CD4-positive, alpha-beta T cell treated with Interleukin-6 at 100 ng/mL for 8 hours (primary cell): ENCODE measurements at regions not wholly inside any gene's neighbourhood (a gene's known extent, or its start where the extent isn't known, plus 50 kb on each side); places are given as distances from the start of the nearest gene placed in this dataset.
"Not testable (repeated sequence)": the region's sequence is repeated elsewhere in the genome, so short reads cannot be mapped to it uniquely, and the experiment has no call there.

Experiments used
- DNase-seq: peaks from one replicate; pipeline ENCODE4 v3.0.0-alpha.2; 2020; ENCODE audit warnings: mixed read lengths, low spot score

- no peak for DNase-seq
Measured at GRCh38 chr1:83131692-83131955, 867.3 kb downstream of the TTLL7 start.

GRCh38 chr1:83130886-83131691 is 867.8 kb downstream of the TTLL7 start:
- no peak for DNase-seq

GRCh38 chr1:83129107-83129506 is 869.8 kb downstream of the TTLL7 start:
- DNase-seq: no peak

- no peak for DNase-seq
Measured at GRCh38 chr1:83125456-83125855, 873.5 kb downstream of the TTLL7 start.

GRCh38 chr1:83123019-83123418 is 875.9 kb downstream of the TTLL7 start:
- no peak for DNase-seq

GRCh38 chr1:83118472-83118871 is 880.5 kb downstream of the TTLL7 start:
- no peak for DNase-seq

GRCh38 chr1:83117030-83117429 is 881.9 kb downstream of the TTLL7 start:
- DNase-seq: not testable (repeated sequence)

GRCh38 chr1:83115785-83116184 is 883.1 kb downstream of the TTLL7 start:
- DNase-seq: no peak

GRCh38 chr1:83114136-83114834 is 884.6 kb downstream of the TTLL7 start:
- no peak for DNase-seq

GRCh38 chr1:83113652-83114051 is 885.3 kb downstream of the TTLL7 start:
- DNase-seq: no peak

GRCh38 chr1:83112248-83112885 is 886.6 kb downstream of the TTLL7 start:
- DNase-seq: no peak

- DNase-seq: no peak
Measured at GRCh38 chr1:83110156-83110555, 888.8 kb downstream of the TTLL7 start.

GRCh38 chr1:83109692-83110091 is 889.2 kb downstream of the TTLL7 start:
- DNase-seq: no peak

- no peak for DNase-seq
Measured at GRCh38 chr1:83104558-83104957, 894.4 kb downstream of the TTLL7 start.

- no peak for DNase-seq
Measured at GRCh38 chr1:83103341-83103740, 895.6 kb downstream of the TTLL7 start.

GRCh38 chr1:83102630-83103071 is 896.3 kb downstream of the TTLL7 start:
- no peak for DNase-seq

- DNase-seq: no peak
Measured at GRCh38 chr1:83101406-83101805, 897.5 kb downstream of the TTLL7 start.

- no peak for DNase-seq
Measured at GRCh38 chr1:83100133-83100532, 898.8 kb downstream of the TTLL7 start.

- DNase-seq: no peak
Measured at GRCh38 chr1:83098791-83099190, 900.1 kb downstream of the TTLL7 start.

- DNase-seq: no peak
Measured at GRCh38 chr1:83098131-83098530, 900.8 kb downstream of the TTLL7 start.

- no peak for DNase-seq
Measured at GRCh38 chr1:83097715-83098114, 901.2 kb downstream of the TTLL7 start.

- DNase-seq: no peak
Measured at GRCh38 chr1:83095570-83095969, 903.4 kb downstream of the TTLL7 start.

GRCh38 chr1:83090195-83090594 is 908.7 kb downstream of the TTLL7 start:
- DNase-seq: no peak
